ENCODE measurements at regions not wholly inside any gene's neighbourhood (a gene's known extent, or its start where the extent isn't known, plus 50 kb on each side); places are given as distances from the start of the nearest gene placed in this dataset.
"Not testable (repeated sequence)": the region's sequence is repeated elsewhere in the genome, so short reads cannot be mapped to it uniquely, and the experiment has no call there.

- DNase-seq (ENCODE audit: low read depth), result not testable (repeated sequence)
These were observed 51.6 kb upstream of the APOD start for GRCh38 chr3:195635262-195635873.

- DNase-seq (ENCODE audit: low read depth), result not testable (repeated sequence)
These were observed 50.9 kb upstream of the APOD start for GRCh38 chr3:195634426-195635261.
